Transverse colon (tissue), 4 donors: ENCODE measurements at regions not wholly inside any gene's neighbourhood (a gene's known extent, or its start where the extent isn't known, plus 50 kb on each side); places are given as distances from the start of the nearest gene placed in this dataset.

Experiments
- POLR2A ChIP-seq: fragments of 450-650 bp; IDR thresholded peaks from one replicate; pipeline ENCODE4 v1.6.1; 2016; ENCODE audit warnings: antibody characterized with exemption, mild to moderate bottlenecking, moderate library complexity
- POLR2AphosphoS5 ChIP-seq, 3 donors: sonication (generic); formaldehyde crosslinking; IDR thresholded peaks; one replicate each; pipeline ENCODE4 v1.6.1; 2016; ENCODE audit warnings: antibody characterized with exemption in 3 of 3
- TF ChIP-seq, protein P1 (sequence below), 5 experiments: fragments of 200-600 bp in 3 of 5; fragments of 450-650 bp in 2 of 5; sonication (generic) in 3 of 5; IDR thresholded peaks; 1 replicate in 2 of 5; 2 replicates in 3 of 5; pipeline ENCODE4 v1.5.1; 2016 to 2017; ENCODE audit warnings: antibody characterized with exemption in 5 of 5, inconsistent platforms in 3 of 5, mild to moderate bottlenecking in 2 of 5, moderate library complexity in 1 of 5

- TF ChIP-seq POLR2AphosphoS5 (IDR thresholded peaks at IDR 0.05) (no peak), POLR2A (no peak)
- TF ChIP-seq, protein P1, sequence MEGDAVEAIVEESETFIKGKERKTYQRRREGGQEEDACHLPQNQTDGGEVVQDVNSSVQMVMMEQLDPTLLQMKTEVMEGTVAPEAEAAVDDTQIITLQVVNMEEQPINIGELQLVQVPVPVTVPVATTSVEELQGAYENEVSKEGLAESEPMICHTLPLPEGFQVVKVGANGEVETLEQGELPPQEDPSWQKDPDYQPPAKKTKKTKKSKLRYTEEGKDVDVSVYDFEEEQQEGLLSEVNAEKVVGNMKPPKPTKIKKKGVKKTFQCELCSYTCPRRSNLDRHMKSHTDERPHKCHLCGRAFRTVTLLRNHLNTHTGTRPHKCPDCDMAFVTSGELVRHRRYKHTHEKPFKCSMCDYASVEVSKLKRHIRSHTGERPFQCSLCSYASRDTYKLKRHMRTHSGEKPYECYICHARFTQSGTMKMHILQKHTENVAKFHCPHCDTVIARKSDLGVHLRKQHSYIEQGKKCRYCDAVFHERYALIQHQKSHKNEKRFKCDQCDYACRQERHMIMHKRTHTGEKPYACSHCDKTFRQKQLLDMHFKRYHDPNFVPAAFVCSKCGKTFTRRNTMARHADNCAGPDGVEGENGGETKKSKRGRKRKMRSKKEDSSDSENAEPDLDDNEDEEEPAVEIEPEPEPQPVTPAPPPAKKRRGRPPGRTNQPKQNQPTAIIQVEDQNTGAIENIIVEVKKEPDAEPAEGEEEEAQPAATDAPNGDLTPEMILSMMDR (IDR thresholded peaks at IDR 0.05), result no peak
Observed at GRCh38 chr4:28228561-28229491, 1368.2 kb downstream of the STIM2 start.
